B cell (primary cell): ENCODE measurements at regions not wholly inside any gene's neighbourhood (a gene's known extent, or its start where the extent isn't known, plus 50 kb on each side); places are given as distances from the start of the nearest gene placed in this dataset.

Experiments
- EZH2 ChIP-seq: IDR thresholded peaks from 2 replicates; pipeline ENCODE4 v1.6.1; 2012; ENCODE audit warnings: borderline replicate concordance, low read depth, mild to moderate bottlenecking, moderate library complexity, low read length; ENCODE audit not compliant: insufficient read depth, poor library complexity, severe bottlenecking
- TF ChIP-seq, protein P1 (sequence below): fragments of 200-600 bp; IDR thresholded peaks from one replicate; pipeline ENCODE4 v1.8.0; 2022; ENCODE audit warnings: antibody characterized with exemption, mild to moderate bottlenecking

GRCh38 chr13:68481130-68481529 lies 1251.0 kb upstream of the PCDH9 start:
- TF ChIP-seq, protein P1, sequence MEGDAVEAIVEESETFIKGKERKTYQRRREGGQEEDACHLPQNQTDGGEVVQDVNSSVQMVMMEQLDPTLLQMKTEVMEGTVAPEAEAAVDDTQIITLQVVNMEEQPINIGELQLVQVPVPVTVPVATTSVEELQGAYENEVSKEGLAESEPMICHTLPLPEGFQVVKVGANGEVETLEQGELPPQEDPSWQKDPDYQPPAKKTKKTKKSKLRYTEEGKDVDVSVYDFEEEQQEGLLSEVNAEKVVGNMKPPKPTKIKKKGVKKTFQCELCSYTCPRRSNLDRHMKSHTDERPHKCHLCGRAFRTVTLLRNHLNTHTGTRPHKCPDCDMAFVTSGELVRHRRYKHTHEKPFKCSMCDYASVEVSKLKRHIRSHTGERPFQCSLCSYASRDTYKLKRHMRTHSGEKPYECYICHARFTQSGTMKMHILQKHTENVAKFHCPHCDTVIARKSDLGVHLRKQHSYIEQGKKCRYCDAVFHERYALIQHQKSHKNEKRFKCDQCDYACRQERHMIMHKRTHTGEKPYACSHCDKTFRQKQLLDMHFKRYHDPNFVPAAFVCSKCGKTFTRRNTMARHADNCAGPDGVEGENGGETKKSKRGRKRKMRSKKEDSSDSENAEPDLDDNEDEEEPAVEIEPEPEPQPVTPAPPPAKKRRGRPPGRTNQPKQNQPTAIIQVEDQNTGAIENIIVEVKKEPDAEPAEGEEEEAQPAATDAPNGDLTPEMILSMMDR: no peak
- no peak for TF ChIP-seq EZH2
